HCT116 (cell line): ENCODE measurements at regions not wholly inside any gene's neighbourhood (a gene's known extent, or its start where the extent isn't known, plus 50 kb on each side); places are given as distances from the start of the nearest gene placed in this dataset.

Source experiments
- ATAC-seq: fragments of 200-7000 bp; cut with Tn5 transposase; 2 replicates; pipeline ENCODE4 v1.9.1; 2020; ENCODE audit warnings: mild to moderate bottlenecking, moderate library complexity
- BruUV-seq: library from RNA; stranded (reverse); fragments of 400-500 nt; replicated peaks from 2 replicates; lab custom pipeline; 2021; lab: Mats Ljungman, UMichigan
- CTCF ChIA-PET: fragments of 300-600 bp; sonication (Branson Sonifier 250); formaldehyde crosslinking; loops from one replicate; lab custom pipeline; 2021; ENCODE audit warnings: antibody characterized with exemption; lab: Charles Lee
- POLR2A ChIA-PET: fragments of 300-600, 350-600 bp; sonication (Branson Sonifier 250); formaldehyde crosslinking; loops from one replicate; lab custom pipeline; 2021; ENCODE audit warnings: antibody characterized with exemption; lab: Charles Lee
- RAD21 ChIA-PET, 2 experiments: fragments of 300-600 bp; sonication (Branson Sonifier 250); formaldehyde crosslinking; loops; one replicate each; lab custom pipeline; 2023; ENCODE audit warnings: low total read pairs in 2 of 2; ENCODE audit not compliant: uncharacterized antibody in 2 of 2, unreplicated experiment in 2 of 2, low non-redundant PET in 1 of 2; lab: Charles Lee
- DNase-seq: peaks from one replicate; pipeline ENCODE4 v3.0.0-alpha.2; 2010; ENCODE audit warnings: low read depth, low spot score
- H2AFZ ChIP-seq: fragments of 200-600 bp; shearing (Covaris generic), sonication (generic); 2 replicates; pipeline ENCODE4 v1.6.1; 2017; ENCODE audit warnings: low read depth, mixed run types, mixed read lengths, antibody characterized with exemption, low read length; ENCODE audit not compliant: poor library complexity, severe bottlenecking
- H3K27ac ChIP-seq: 2 replicates; pipeline ENCODE4 v1.5.1; 2012; ENCODE audit warnings: low read depth, low read length
- H3K27me3 ChIP-seq: fragments of 200-600 bp; sonication (generic); 2 replicates; pipeline ENCODE4 v1.6.1; 2016; ENCODE audit warnings: mixed run types, low read length, mixed read lengths; ENCODE audit not compliant: insufficient read depth
- H3K36me3 ChIP-seq, 2 experiments: fragments of 200-500 bp in 1 of 2; fragments of 200-600 bp in 1 of 2; sonication (Bioruptor generic) in 1 of 2; sonication (generic) in 1 of 2; 2 replicates each; pipeline versions ENCODE4 v1.5.1 to v1.6.1; 2014 to 2016; ENCODE audit warnings: low read length in 2 of 2, inconsistent platforms in 1 of 2, mixed read lengths in 1 of 2, mixed run types in 1 of 2; ENCODE audit not compliant: insufficient read depth in 2 of 2, control insufficient read depth in 1 of 2
- H3K4me1 ChIP-seq, 2 experiments: fragments of 200-600 bp in 1 of 2; sonication (generic) in 1 of 2; 2 replicates each; pipeline versions ENCODE4 v1.5.1 to v1.6.1; 2012 to 2017; ENCODE audit warnings: low read length in 2 of 2, inconsistent platforms in 1 of 2, mild to moderate bottlenecking in 1 of 2, mixed read lengths in 1 of 2, mixed run types in 1 of 2, moderate library complexity in 1 of 2; ENCODE audit not compliant: insufficient read depth in 2 of 2, control insufficient read depth in 1 of 2
- H3K4me2 ChIP-seq: fragments of 200-600 bp; sonication (generic); 2 replicates; pipeline ENCODE4 v1.6.1; 2017; ENCODE audit warnings: mixed run types, low read length, mixed read lengths
- H3K4me3 ChIP-seq, 2 experiments: fragments of 200-600 bp in 1 of 2; sonication (generic) in 1 of 2; replicated peaks in 1 of 2; 2 replicates each; pipeline ENCODE4 v1.5.1; 2011 to 2016; ENCODE audit warnings: low read length in 2 of 2, control low read depth in 1 of 2, low read depth in 1 of 2, mild to moderate bottlenecking in 1 of 2, mixed read lengths in 1 of 2, mixed run types in 1 of 2
- H3K79me2 ChIP-seq: fragments of 200-600 bp; sonication (generic); 2 replicates; pipeline ENCODE4 v1.6.1; 2017; ENCODE audit warnings: mild to moderate bottlenecking, mixed run types, low read length, moderate library complexity, mixed read lengths; ENCODE audit not compliant: insufficient read depth
- H3K9ac ChIP-seq: fragments of 200-600 bp; sonication (generic); 2 replicates; pipeline ENCODE4 v1.6.1; 2016; ENCODE audit warnings: low read length, mixed read lengths
- H3K9me2 ChIP-seq: fragments of 200-600 bp; sonication (generic), shearing (Covaris generic); 2 replicates; pipeline ENCODE4 v1.6.1; 2017; ENCODE audit warnings: mixed run types, mild to moderate bottlenecking, moderate library complexity; ENCODE audit not compliant: insufficient read depth
- H3K9me3 ChIP-seq, 2 experiments: fragments of 200-500 bp in 1 of 2; fragments of 200-600 bp in 1 of 2; sonication (Bioruptor generic) in 1 of 2; sonication (generic) in 1 of 2; 2 replicates each; pipeline ENCODE4 v1.6.1; 2014 to 2017; ENCODE audit warnings: low read length in 2 of 2, mixed read lengths in 2 of 2, inconsistent platforms in 1 of 2, low read depth in 1 of 2, mild to moderate bottlenecking in 1 of 2, mixed run types in 1 of 2, moderate library complexity in 1 of 2; ENCODE audit not compliant: control insufficient read depth in 1 of 2, insufficient read depth in 1 of 2
- H4K20me1 ChIP-seq: fragments of 200-600 bp; sonication (generic), shearing (Covaris generic); 2 replicates; pipeline ENCODE4 v1.6.1; 2017; ENCODE audit warnings: mixed run types, mild to moderate bottlenecking, moderate library complexity; ENCODE audit not compliant: insufficient read depth
- ATF3 ChIP-seq: IDR thresholded peaks from 2 replicates; pipeline ENCODE4 v1.6.1; 2012
- CBX3 ChIP-seq: IDR thresholded peaks from 2 replicates; pipeline ENCODE4 v1.6.1; 2012; ENCODE audit warnings: low read depth
- CEBPB ChIP-seq: IDR thresholded peaks from 2 replicates; pipeline ENCODE4 v1.6.1; 2012; ENCODE audit warnings: low read depth
- EGR1 ChIP-seq: IDR thresholded peaks from 2 replicates; pipeline ENCODE4 v1.6.1; 2012; ENCODE audit warnings: low read depth
- ELF1 ChIP-seq: IDR thresholded peaks from 2 replicates; pipeline ENCODE4 v1.6.1; 2012; ENCODE audit warnings: low read depth, borderline replicate concordance
- EZH2phosphoT487 ChIP-seq: fragments of 200-600 bp; IDR thresholded peaks from 2 replicates; pipeline ENCODE4 v1.6.1; 2018; ENCODE audit warnings: antibody characterized with exemption, borderline replicate concordance
- FOSL1 ChIP-seq: IDR thresholded peaks from 2 replicates; pipeline ENCODE4 v1.6.1; 2012; ENCODE audit warnings: low read depth
- JUND ChIP-seq: IDR thresholded peaks from 2 replicates; pipeline ENCODE4 v1.6.1; 2012
- POLR2AphosphoS5 ChIP-seq: IDR thresholded peaks from 2 replicates; pipeline ENCODE4 v1.6.1; 2011; ENCODE audit warnings: mild to moderate bottlenecking, low read depth, low read length, moderate library complexity
- SIN3A ChIP-seq: IDR thresholded peaks from 2 replicates; pipeline ENCODE4 v1.6.1; 2012; ENCODE audit warnings: low read depth
- SRF ChIP-seq: IDR thresholded peaks from 2 replicates; pipeline ENCODE4 v1.6.1; 2012; ENCODE audit warnings: low read depth
- TCF7L2 ChIP-seq: IDR thresholded peaks from 2 replicates; pipeline ENCODE4 v1.7.0; 2011; ENCODE audit warnings: borderline replicate concordance, inconsistent platforms; ENCODE audit not compliant: insufficient read depth, insufficient read length; ENCODE audit errors: extremely low read depth
- YY1 ChIP-seq: IDR thresholded peaks from 2 replicates; pipeline ENCODE4 v1.6.1; 2011; ENCODE audit warnings: low read length, low read depth, moderate library complexity, mild to moderate bottlenecking; ENCODE audit not compliant: insufficient replicate concordance; ENCODE audit errors: extremely low read depth
- ZFX ChIP-seq: fragments of 450-650 bp; IDR thresholded peaks from 2 replicates; pipeline ENCODE4 v1.6.1; 2017
- ZNF274 ChIP-seq: fragments of 200-500 bp; sonication (Bioruptor generic); IDR thresholded peaks from 2 replicates; pipeline ENCODE4 v1.6.1; 2014; ENCODE audit warnings: mild to moderate bottlenecking, low read depth, low read length, inconsistent platforms
- intact Hi-C: fragments of 100-400 bp; cut with micrococcal nuclease; formaldehyde crosslinking; loops from 2 replicates; pipeline ENCODE4 v1.10.0; 2022
- TF ChIP-seq, protein P1 (sequence below): IDR thresholded peaks from 2 replicates; pipeline ENCODE4 v1.6.1; 2012; ENCODE audit warnings: low read depth
- TF ChIP-seq, protein P2 (sequence below), 3 experiments: fragments of 200-600 bp in 1 of 3; sonication (generic) in 1 of 3; IDR thresholded peaks in 2 of 3; conservative IDR thresholded peaks in 1 of 3; 2 replicates each; pipeline ENCODE4 v1.5.1; 2012 to 2017; ENCODE audit warnings: low read depth in 2 of 3, low read length in 2 of 3, antibody characterized with exemption in 1 of 3, borderline replicate concordance in 1 of 3, control low read depth in 1 of 3, mild to moderate bottlenecking in 1 of 3, mixed read lengths in 1 of 3, mixed run types in 1 of 3, moderate library complexity in 1 of 3; ENCODE audit not compliant: insufficient read depth in 1 of 3
- TF ChIP-seq, protein P3 (sequence below): IDR thresholded peaks from 2 replicates; pipeline ENCODE4 v1.6.1; 2011; ENCODE audit warnings: mild to moderate bottlenecking, low read length, moderate library complexity; ENCODE audit not compliant: insufficient replicate concordance; ENCODE audit errors: extremely low read depth
- TF ChIP-seq, protein P4 (sequence below): IDR thresholded peaks from 2 replicates; pipeline ENCODE4 v1.6.1; 2012

DNA sequence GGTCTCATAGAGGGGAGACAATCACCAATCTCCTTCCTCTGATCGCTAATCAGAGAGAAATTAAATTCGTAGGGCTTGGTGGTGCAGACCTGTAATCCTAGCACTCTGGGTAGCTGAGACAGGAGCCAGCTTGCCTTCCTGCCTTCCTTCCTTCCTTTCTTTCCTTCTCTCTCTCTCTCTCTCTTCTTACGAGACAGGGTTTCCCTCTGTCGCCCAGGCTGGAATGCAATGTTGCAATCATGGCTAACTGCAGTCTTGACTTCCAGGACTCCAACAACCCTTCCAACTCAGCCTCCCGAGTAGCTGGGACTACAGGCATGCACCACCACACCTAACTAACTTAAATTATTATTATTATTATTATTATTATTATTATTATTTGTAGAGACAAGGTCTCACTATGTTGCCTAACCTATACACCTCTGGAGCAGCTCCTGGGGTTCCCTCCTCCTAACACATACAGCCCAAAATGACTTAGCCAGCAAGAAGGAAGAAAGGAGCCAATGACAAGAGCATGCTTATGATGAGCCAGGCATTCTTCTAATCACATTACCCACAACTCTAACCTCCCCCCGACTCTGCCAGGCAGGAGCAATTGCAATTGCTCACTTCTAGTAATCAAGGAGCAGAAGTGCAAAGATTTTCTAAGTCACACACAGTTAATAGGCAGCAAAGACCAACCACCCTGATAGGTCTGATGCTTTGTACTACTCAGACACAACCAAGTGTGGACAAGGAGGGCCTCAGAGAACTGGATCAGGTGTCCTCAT, 105.4 kb upstream of the F3 start:
- intact Hi-C loops: no loop called here
- CTCF ChIA-PET: no interaction called here
- no peaks in the 10 kb centered on the region for H3K27me3 ChIP-seq
- no peak for DNase-seq
- H3K27ac ChIP-seq: peak overlapping the region; percentile 69
- H3K9me3 ChIP-seq: no peaks in the 10 kb centered on the region
- no peaks in the 10 kb centered on the region for H4K20me1 ChIP-seq
- no peak for ATAC-seq
- H2AFZ ChIP-seq: peak overlapping the region; percentile 81
- H3K4me1 ChIP-seq: peaks cover 18 to 71% of the 10 kb centered on the region in 2 experiments
- no peak overlapping the region for H3K4me3 ChIP-seq
- POLR2A ChIA-PET: no interaction called here
- no TSS peak for BruUV-seq
- RAD21 ChIA-PET: interaction anchor here in 1 of 2 experiments (0.5 kb wide), 1 partner anchor 284 kb away, joined by 4 read pairs; no protein-coding TSS in a partner anchor
- no peaks in the 10 kb centered on the region for H3K9me2 ChIP-seq
- H3K36me3 ChIP-seq: no peaks in the 10 kb centered on the region
- peak overlapping the region; percentile 35; the same call in 1 of the 2 replicates for H3K9ac ChIP-seq
- H3K4me2 ChIP-seq: peak overlapping the region; percentile 58
- no peaks in the 10 kb centered on the region for H3K79me2 ChIP-seq
- TF ChIP-seq CBX3 (no peak), SRF (no peak), FOSL1 (no peak; the same call in 1 of the 2 replicates), YY1 (no peak), POLR2AphosphoS5 (no peak), JUND (no peak), CEBPB (no peak), SIN3A (no peak), ZNF274 (no peak), ZFX (no peak), EZH2phosphoT487 (no peak), TCF7L2 (no peak), ELF1 (no peak), ATF3 (no peak), EGR1 (no peak)
- TF ChIP-seq, protein P1, sequence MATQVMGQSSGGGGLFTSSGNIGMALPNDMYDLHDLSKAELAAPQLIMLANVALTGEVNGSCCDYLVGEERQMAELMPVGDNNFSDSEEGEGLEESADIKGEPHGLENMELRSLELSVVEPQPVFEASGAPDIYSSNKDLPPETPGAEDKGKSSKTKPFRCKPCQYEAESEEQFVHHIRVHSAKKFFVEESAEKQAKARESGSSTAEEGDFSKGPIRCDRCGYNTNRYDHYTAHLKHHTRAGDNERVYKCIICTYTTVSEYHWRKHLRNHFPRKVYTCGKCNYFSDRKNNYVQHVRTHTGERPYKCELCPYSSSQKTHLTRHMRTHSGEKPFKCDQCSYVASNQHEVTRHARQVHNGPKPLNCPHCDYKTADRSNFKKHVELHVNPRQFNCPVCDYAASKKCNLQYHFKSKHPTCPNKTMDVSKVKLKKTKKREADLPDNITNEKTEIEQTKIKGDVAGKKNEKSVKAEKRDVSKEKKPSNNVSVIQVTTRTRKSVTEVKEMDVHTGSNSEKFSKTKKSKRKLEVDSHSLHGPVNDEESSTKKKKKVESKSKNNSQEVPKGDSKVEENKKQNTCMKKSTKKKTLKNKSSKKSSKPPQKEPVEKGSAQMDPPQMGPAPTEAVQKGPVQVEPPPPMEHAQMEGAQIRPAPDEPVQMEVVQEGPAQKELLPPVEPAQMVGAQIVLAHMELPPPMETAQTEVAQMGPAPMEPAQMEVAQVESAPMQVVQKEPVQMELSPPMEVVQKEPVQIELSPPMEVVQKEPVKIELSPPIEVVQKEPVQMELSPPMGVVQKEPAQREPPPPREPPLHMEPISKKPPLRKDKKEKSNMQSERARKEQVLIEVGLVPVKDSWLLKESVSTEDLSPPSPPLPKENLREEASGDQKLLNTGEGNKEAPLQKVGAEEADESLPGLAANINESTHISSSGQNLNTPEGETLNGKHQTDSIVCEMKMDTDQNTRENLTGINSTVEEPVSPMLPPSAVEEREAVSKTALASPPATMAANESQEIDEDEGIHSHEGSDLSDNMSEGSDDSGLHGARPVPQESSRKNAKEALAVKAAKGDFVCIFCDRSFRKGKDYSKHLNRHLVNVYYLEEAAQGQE: no peak
- TF ChIP-seq, protein P2, sequence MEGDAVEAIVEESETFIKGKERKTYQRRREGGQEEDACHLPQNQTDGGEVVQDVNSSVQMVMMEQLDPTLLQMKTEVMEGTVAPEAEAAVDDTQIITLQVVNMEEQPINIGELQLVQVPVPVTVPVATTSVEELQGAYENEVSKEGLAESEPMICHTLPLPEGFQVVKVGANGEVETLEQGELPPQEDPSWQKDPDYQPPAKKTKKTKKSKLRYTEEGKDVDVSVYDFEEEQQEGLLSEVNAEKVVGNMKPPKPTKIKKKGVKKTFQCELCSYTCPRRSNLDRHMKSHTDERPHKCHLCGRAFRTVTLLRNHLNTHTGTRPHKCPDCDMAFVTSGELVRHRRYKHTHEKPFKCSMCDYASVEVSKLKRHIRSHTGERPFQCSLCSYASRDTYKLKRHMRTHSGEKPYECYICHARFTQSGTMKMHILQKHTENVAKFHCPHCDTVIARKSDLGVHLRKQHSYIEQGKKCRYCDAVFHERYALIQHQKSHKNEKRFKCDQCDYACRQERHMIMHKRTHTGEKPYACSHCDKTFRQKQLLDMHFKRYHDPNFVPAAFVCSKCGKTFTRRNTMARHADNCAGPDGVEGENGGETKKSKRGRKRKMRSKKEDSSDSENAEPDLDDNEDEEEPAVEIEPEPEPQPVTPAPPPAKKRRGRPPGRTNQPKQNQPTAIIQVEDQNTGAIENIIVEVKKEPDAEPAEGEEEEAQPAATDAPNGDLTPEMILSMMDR (IDR thresholded peaks at IDR 0.05 in 2 of 3, conservative IDR thresholded peaks at IDR 0.05 in 1 of 3; ENCODE audit: borderline replicate concordance in 1 of 3, insufficient read depth in 1 of 3, low read depth in 2 of 3, low read length in 2 of 3): no peak
- TF ChIP-seq, protein P3, sequence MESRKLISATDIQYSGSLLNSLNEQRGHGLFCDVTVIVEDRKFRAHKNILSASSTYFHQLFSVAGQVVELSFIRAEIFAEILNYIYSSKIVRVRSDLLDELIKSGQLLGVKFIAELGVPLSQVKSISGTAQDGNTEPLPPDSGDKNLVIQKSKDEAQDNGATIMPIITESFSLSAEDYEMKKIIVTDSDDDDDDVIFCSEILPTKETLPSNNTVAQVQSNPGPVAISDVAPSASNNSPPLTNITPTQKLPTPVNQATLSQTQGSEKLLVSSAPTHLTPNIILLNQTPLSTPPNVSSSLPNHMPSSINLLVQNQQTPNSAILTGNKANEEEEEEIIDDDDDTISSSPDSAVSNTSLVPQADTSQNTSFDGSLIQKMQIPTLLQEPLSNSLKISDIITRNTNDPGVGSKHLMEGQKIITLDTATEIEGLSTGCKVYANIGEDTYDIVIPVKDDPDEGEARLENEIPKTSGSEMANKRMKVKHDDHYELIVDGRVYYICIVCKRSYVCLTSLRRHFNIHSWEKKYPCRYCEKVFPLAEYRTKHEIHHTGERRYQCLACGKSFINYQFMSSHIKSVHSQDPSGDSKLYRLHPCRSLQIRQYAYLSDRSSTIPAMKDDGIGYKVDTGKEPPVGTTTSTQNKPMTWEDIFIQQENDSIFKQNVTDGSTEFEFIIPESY: no peak
- TF ChIP-seq, protein P4, sequence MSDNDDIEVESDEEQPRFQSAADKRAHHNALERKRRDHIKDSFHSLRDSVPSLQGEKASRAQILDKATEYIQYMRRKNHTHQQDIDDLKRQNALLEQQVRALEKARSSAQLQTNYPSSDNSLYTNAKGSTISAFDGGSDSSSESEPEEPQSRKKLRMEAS: no peak
